ENCODE measurements at regions not wholly inside any gene's neighbourhood (a gene's known extent, or its start where the extent isn't known, plus 50 kb on each side); places are given as distances from the start of the nearest gene placed in this dataset.

DNA sequence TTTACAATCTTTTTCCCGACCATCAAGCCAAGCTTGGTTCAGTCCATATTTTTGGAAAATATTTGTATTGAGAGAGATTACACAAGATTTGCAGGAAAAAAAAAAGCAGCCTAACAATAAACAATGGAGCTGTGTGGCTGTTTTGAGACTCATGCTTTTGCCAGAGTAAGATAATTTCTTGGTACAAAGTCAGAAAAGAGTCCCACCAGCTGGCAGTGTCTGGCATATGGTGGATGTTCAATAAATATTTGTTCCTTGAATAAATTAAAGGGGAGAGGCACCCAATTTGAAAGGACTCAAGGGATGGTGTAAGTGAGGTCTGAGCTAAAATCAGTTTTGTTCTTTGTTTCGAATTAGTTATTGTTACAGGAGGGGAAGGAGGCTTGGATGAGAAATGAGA is 78.1 kb upstream of the RPH3A start:
- DNase-seq: no peak
- Histone ChIP-seq H3K36me3 (no peaks in the 10 kb centered on the region), H3K9me3 (no peaks in the 10 kb centered on the region), H3K4me3 (no peak overlapping the region), H3K4me1 (no peaks in the 10 kb centered on the region), H3K27ac (no peak overlapping the region), H3K27me3 (no peaks in the 10 kb centered on the region)
- in situ Hi-C loops (cut with MboI; ENCODE audit: low pct_ligation_motif_present in 1 of 4, low pct_unique_long_range_greater_than_20kb in 1 of 4, low sequenced_read_pairs in 3 of 4) (no loop called here), intact Hi-C loops (cut with DNase I; ENCODE audit: low total_unique reads) (no loop called here)
- TF ChIP-seq POLR2A (IDR thresholded peaks at IDR 0.05): no peak
- TF ChIP-seq EP300 (IDR thresholded peaks at IDR 0.05; ENCODE audit: low read depth): no peak
- TF ChIP-seq POLR2AphosphoS5 (IDR thresholded peaks at IDR 0.05): no peak
- TF ChIP-seq, protein P1, sequence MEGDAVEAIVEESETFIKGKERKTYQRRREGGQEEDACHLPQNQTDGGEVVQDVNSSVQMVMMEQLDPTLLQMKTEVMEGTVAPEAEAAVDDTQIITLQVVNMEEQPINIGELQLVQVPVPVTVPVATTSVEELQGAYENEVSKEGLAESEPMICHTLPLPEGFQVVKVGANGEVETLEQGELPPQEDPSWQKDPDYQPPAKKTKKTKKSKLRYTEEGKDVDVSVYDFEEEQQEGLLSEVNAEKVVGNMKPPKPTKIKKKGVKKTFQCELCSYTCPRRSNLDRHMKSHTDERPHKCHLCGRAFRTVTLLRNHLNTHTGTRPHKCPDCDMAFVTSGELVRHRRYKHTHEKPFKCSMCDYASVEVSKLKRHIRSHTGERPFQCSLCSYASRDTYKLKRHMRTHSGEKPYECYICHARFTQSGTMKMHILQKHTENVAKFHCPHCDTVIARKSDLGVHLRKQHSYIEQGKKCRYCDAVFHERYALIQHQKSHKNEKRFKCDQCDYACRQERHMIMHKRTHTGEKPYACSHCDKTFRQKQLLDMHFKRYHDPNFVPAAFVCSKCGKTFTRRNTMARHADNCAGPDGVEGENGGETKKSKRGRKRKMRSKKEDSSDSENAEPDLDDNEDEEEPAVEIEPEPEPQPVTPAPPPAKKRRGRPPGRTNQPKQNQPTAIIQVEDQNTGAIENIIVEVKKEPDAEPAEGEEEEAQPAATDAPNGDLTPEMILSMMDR (IDR thresholded peaks at IDR 0.05): no peak
- 51 to 56% methylated on average over 2 of the region's 2 CpGs for WGBS, 2 donors (ENCODE audit: low coverage in 1 of 2)

DNA sequence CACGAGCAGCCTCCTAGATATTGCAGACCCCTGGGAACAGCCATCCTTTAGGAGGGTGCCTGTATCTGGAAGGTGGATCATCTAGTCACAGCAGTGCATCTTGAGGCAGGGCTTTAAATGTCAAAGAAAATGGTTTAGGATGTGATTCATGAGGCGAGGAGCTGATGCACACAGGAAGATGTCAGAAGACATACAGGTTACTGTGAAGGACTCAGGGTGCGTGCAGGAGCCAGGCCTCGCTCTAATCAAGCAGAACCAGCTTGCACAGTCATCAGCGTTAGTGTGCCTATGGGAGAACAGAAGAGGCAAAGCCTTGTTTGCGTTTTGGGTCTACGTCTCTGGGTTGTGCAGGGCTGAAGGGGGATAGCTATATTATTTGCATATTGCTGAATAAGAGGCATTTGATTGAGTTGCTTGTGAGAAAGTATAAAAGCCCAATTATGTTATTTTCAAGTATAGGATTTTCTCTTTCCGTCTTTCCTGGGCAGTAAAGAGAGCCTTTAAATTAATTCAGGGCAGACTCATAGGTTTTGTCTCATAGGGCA is 77.3 kb upstream of the RPH3A start:
- intact Hi-C loops (cut with DNase I; ENCODE audit: low total_unique reads): no loop called here
- no peaks in the 10 kb centered on the region for H3K4me1 ChIP-seq
- no peak for DNase-seq
- H3K4me3 ChIP-seq: no peak overlapping the region
- WGBS, 2 donors (ENCODE audit: low coverage in 1 of 2): 63 to 74% methylated on average over 3 to 8 of the region's 8 CpGs
- H3K27ac ChIP-seq: no peak overlapping the region
- no peaks in the 10 kb centered on the region for H3K9me3 ChIP-seq
- H3K27me3 ChIP-seq: no peaks in the 10 kb centered on the region
- TF ChIP-seq EP300 (IDR thresholded peaks at IDR 0.05; ENCODE audit: low read depth) (no peak), POLR2A (IDR thresholded peaks at IDR 0.05) (no peak), POLR2AphosphoS5 (IDR thresholded peaks at IDR 0.05) (no peak)
- TF ChIP-seq, protein P1 (IDR thresholded peaks at IDR 0.05): no peak
- H3K36me3 ChIP-seq: no peaks in the 10 kb centered on the region
- in situ Hi-C loops (cut with MboI; ENCODE audit: low pct_ligation_motif_present in 1 of 4, low pct_unique_long_range_greater_than_20kb in 1 of 4, low sequenced_read_pairs in 3 of 4): no loop called here

DNA sequence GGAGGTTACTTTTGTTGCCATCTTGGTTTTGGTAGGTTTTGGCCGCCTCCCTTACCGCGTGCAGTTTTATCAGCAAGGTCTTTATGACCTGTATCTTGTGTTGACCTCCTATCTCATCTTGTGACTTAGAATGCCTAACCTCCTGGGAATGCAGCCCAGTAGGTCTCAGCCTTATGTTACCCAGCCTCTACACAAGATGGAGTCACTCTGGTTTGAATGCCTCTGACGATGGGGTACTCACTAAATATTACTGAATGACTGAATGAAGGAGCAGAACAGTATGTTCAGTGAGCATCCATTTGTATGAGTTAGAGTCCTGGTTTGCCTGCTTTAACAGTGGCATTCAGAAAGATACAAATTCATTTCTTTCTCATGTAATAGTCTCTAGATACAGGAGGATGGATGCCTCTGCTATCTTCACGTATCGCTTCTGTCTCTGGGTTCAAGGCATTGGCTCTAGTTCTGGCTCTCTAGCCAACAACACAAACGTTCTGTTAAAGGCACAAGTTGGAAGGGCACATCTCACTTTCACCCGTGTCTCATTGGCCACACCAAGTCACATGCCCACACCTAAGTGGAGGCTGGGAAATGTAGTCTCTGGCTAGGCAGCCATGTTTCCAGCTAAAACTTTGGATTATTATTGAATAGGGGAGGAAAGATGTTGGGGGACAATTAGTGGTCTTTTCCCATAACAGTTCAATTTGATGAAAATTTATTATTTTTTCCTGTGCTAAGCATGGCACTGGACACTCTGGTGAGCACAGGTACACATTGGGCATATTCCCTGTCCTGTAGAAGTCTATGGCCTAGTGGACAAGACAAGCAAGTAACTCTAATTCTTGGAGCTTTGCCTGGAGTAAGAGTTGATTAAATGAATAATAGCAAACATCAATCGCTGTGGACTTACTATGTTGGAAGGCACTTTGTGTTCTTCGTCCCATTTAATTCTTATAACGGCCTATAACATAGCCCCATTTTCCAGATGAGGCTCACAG is 75.2 kb upstream of the RPH3A start:
- intact Hi-C loops (cut with DNase I; ENCODE audit: low total_unique reads): no loop called here
- Histone ChIP-seq H3K36me3 (no peaks in the 10 kb centered on the region), H3K4me1 (no peaks in the 10 kb centered on the region), H3K9me3 (no peaks in the 10 kb centered on the region), H3K27me3 (no peaks in the 10 kb centered on the region), H3K4me3 (no peak overlapping the region), H3K27ac (no peak overlapping the region)
- no peak for DNase-seq
- in situ Hi-C loops (cut with MboI; ENCODE audit: low pct_ligation_motif_present in 1 of 4, low pct_unique_long_range_greater_than_20kb in 1 of 4, low sequenced_read_pairs in 3 of 4): no loop called here
- 47 to 71% methylated on average over 7 to 11 of the region's 11 CpGs for WGBS, 2 donors (ENCODE audit: low coverage in 1 of 2)
- TF ChIP-seq POLR2A (IDR thresholded peaks at IDR 0.05) (no peak), POLR2AphosphoS5 (IDR thresholded peaks at IDR 0.05) (no peak), EP300 (IDR thresholded peaks at IDR 0.05; ENCODE audit: low read depth) (no peak)
- TF ChIP-seq, protein P1 (IDR thresholded peaks at IDR 0.05): no peak

DNA sequence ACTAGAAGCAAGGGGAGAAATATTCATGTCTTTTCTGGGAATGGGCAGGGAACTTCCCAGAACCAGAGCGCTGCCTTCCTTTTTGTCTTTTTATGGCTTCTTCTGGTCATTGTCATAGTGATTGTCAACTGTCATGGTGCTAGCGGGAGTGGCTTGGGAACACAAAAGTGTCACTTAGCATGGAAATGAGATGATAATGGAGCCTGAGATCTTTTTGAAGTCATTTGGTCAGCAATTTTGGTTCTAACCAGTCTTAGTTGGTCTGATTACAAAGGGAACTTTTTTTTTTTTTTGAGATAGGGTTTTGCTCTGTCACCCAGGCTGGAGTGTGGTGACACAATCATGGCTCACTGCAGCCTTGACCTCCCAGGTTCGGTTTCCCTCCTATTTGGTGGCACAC is 62.7 kb upstream of the RPH3A start:
- H3K9me3 ChIP-seq: no peaks in the 10 kb centered on the region
- H3K27me3 ChIP-seq: peaks cover 4% of the 10 kb centered on the region
- no peaks in the 10 kb centered on the region for H3K36me3 ChIP-seq
- H3K4me3 ChIP-seq: no peak overlapping the region
- intact Hi-C loops (cut with DNase I; ENCODE audit: low total_unique reads) (loop anchor here (10.0 kb wide), 1 partner anchor 1784 kb away; no protein-coding TSS in a partner anchor), in situ Hi-C loops (cut with MboI; ENCODE audit: low pct_ligation_motif_present in 1 of 4, low pct_unique_long_range_greater_than_20kb in 1 of 4, low sequenced_read_pairs in 3 of 4) (no loop called here)
- no peak overlapping the region for H3K27ac ChIP-seq
- TF ChIP-seq EP300 (IDR thresholded peaks at IDR 0.05; ENCODE audit: low read depth): no peak
- no peak for DNase-seq
- no peaks in the 10 kb centered on the region for H3K4me1 ChIP-seq
- 60 to 66% methylated on average over 3 of the region's 3 CpGs for WGBS, 2 donors (ENCODE audit: low coverage in 1 of 2)
